Activated CD4-positive, alpha-beta T cell treated with anti-CD3 and anti-CD28 coated beads, Interleukin-2, Interleukin-4, amounts not matched to agents 100 ng/mL and 50 ng/mL, durations not matched to agents 16 hours and 8 hours (primary cell): ENCODE measurements at regions not wholly inside any gene's neighbourhood (a gene's known extent, or its start where the extent isn't known, plus 50 kb on each side); places are given as distances from the start of the nearest gene placed in this dataset.

ENCODE experiments used
- DNase-seq: peaks from one replicate; pipeline ENCODE4 v3.0.0-alpha.2; 2020; ENCODE audit warnings: low spot score

DNA sequence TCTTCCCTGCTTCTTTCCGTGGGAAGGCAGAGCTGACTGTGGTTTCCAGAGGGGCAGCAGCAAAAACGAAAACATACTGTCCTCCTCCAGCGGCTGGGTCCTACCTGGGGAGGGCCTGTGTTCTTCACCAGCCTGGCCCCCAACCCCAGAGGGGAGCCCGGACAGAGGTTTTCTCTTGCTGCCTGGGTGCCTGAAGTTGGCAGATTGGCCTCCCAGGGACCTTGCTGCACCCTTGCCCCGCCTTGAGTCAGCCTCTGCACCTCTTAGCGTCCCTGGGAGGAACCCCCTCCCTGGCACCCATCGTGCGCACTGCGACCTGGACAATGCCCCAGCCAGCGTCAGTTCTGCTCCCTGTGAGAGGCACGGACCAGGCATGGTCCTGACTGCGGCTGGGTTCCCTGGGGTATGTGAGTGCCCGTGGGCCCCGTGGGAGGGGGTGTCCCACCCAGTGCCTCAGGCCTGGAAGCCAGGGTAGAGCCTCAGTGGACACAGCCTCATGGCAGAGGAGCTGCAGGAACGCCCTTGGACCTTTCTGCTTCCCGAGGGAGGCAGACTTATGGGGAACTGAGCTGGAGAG is 56.8 kb upstream of the PRR23E start:
- DNase-seq, result no peak

DNA sequence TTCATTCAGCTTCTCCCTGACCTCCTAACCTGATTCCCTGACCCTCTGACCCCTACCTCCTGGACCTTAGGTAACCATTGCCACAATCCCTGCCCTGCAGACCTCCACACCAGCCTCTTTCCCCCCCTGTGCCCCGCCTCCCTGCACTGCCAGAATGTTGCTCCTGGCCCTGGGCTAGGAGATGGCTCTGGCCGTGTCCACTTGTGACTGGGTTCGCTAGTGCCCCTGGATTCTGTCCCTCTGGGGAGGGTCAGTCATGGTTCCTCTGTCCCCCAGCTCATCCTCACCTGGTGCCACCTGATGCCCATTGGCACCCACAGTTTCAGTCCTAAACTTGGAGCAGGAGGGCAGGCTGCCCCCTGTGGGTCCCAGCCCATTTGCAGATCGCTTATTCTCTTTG is 56.2 kb upstream of the PRR23E start:
- no peak for DNase-seq

DNA sequence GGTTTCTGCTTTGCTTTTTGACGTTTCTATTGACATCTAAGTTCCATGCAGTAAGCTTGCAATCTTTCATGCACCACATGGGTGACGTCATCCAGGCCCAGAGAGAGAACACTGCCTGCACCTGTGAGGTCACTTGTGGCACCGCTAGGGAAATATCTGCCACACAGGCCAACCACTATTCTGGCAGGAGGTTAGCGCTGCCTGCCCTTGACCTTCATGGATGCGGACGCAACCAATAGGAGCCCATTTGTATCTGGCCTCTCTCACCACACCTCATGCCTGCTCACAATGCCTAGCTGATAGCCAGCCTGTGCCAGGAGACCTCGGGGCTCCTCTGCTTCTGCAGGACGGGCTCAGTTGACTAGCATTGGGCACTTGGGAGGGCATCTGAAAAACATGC is 55.8 kb upstream of the PRR23E start:
- DNase-seq, result no peak

DNA sequence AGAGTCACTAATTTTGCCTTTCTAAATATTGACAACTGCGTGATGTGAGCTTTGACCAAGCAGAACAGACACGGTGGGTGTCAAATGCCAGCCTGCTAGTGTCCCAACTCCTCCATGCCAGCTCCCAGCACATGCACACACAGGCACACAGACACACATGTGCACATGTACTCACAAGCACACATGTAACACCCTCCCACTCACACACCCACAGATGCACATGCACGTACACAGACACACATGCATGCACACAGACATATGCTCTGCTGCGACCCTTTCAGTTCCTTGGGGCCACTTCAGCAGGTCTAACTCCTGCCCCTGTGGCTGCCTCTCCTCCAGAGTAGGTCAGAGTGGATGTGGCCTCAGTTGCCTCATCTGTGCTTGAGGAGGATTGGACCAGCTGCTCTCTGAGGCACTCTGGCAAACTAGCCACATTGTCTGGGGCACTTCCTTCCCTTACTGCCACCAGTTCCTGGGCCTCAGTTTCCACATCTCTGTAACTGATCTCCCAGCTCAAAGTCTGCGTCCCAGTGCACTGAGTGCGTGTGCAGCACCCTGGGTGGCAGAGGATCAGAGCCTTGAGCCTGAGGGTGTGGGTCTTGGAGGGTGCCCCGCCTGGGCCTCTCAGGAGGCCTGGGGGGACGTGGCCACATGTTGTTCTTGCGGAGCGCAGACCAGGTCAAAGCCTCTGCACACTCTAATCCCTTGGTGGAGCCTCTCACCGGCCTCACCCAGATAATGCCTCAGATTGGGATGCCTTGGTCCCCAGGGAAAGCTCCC is 55.0 kb upstream of the PRR23E start:
- DNase-seq, result no peak

DNA sequence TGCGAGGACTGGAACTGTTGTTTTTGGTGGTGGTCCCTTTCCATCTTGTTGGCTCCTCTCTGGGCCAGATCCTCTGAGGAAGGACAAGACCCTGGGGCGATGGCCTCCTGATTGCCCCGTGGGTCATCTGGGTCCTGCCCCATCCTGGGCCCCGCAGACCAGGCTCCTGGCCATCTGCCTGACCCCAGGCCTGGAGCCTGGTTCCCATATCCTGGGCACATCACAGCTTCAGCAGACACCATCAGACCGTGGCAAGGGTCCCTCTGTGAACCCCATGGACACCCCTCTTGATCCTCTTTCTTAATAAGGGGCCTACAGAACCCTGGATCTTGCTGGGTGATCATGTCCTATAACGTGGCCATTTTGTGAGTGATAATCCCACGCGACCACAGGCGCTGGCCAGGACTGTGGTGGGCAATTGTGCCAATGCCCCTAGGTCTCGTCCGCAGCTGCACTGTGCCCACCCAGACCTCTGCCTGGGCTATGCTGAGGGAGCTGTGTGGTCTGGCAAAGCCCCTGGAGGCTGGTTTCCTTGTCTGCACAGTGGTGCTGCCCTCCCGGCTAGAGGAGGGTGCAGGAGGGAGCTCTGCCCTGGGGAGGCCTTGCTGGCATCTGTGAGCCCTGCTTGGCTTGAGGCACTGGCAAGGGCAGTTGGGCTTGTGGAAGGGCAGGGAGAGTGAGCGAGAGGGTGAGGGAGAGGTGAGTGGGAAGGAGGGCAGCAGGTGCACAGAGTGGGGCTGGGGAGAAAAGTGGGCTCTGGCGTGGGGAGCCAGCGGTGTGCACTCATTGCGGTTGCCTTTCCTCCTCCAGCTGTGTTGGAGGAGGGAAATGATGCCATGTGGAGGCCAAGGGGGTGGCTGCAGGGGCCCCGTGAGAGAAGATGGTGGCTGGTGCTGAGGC is 53.1 kb upstream of the PRR23E start:
- no peak for DNase-seq

DNA sequence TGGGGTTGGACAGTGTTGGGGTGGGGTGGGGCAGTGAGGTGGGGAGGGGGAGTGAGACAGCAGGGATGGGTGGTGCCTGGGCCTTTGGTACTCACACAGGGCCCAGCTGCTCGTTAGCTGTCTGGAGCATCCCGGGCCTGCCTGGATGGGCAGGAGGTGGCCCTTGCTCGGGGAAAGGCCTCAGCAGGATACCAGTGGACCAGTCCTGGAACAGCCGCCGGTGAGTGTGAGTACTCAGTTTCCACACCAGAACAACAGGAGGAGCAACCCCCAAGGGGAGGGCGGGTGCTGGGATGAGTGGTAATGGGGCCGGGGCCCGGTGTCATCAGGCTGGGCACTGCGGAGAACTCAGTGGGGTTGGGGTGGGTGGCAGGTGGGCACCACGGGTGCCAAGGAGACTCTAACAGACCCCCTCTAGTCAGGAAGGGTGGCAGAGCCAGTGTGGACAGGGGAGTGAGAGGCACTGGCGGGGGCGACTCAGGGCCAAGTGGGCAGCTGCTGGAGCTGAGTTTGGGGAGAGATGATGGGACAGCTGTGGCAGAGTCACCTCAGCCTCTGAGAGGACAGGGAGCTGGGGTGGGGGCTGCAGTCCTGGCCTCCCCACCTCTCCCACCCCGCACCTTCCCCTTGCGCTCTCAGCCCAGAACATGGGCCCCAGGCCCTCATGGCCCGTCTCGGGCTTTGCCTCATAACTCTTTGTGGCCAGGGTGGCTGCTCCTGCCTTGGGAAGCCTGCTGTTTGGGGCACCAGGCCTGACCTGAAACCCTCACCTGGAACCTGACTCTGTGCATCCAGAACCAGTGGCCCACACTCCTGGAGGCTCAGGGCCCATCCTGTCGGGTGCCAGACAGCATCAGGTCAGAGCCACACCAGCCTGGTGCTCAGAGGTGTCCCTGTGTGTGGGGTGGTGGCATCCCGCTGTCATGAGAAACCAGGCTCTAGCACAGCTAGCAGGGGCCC is 52.1 kb upstream of the PRR23E start:
- DNase-seq, result no peak

DNA sequence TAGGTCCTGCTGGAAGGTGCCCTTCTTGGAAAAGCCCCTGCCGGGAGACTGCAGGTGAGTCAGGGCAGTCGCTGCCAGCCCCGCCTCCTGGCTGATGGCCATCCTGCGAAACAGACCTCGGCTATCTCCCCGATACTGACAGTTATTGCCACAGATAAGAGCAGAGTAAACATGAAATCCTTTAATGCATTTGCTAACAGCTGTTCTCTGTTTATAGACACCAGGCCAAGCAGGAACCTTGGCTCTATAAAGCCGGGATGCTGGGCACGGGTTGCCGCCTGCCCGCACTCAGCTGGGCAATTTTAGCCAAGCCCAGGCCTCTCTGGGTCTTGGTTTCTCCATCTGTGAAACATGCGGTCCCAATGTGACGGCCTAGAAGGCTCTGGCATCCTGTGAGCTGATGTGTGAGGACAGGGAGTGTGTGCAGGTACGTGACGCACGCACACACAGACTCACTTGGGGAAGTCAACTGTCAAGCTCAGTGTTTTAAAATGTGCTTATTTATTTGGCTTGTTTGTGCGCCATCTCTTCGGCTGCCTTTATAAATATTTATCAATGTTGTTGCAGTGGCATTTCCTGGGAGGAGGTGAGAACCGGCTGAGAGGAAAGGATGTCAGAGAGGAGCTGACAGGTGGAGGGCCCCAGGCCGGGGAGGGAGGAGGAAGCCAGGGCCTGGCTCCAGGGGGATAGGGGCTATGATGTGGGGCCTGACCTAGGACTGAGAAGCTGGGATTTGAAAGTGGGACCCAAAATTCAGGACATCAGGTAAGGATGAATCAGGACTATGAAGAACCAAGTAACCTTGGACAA is 50.8 kb upstream of the PRR23E start:
- no peak for DNase-seq
